ENCODE measurements at regions not wholly inside any gene's neighbourhood (a gene's known extent, or its start where the extent isn't known, plus 50 kb on each side); places are given as distances from the start of the nearest gene placed in this dataset.

- TF ChIP-seq FOXP2 (optimal IDR thresholded peaks at IDR 0.05; ENCODE audit: borderline replicate concordance, extremely low read depth, extremely low read length, insufficient read depth), result no peak
- TF ChIP-seq POLR2AphosphoS5 (IDR thresholded peaks at IDR 0.05; ENCODE audit: low read depth, low read length), result no peak
- TF ChIP-seq TAF1 (IDR thresholded peaks at IDR 0.05; ENCODE audit: borderline replicate concordance, insufficient read depth, low read length), result no peak
- no peak for TF ChIP-seq SIN3A (IDR thresholded peaks at IDR 0.05; ENCODE audit: borderline replicate concordance, insufficient read depth, low read length)
- TF ChIP-seq REST (IDR thresholded peaks at IDR 0.05; ENCODE audit: insufficient read depth in 1 of 2, low read depth in 2 of 2, low read length in 2 of 2), result no peak
Measured at GRCh38 chr1:208935517-208936187, 647.9 kb upstream of the CAMK1G start.

GRCh38 chr1:208939537-208940085, 643.9 kb upstream of the CAMK1G start:
- TF ChIP-seq REST (IDR thresholded peaks at IDR 0.05; ENCODE audit: insufficient read depth in 1 of 2, low read depth in 2 of 2, low read length in 2 of 2), result no peak
- no peak for TF ChIP-seq POLR2AphosphoS5 (IDR thresholded peaks at IDR 0.05; ENCODE audit: low read depth, low read length)
- no peak for TF ChIP-seq SIN3A (IDR thresholded peaks at IDR 0.05; ENCODE audit: borderline replicate concordance, insufficient read depth, low read length)
- TF ChIP-seq FOXP2 (optimal IDR thresholded peaks at IDR 0.05; ENCODE audit: borderline replicate concordance, extremely low read depth, extremely low read length, insufficient read depth), result no peak
- no peak for TF ChIP-seq TAF1 (IDR thresholded peaks at IDR 0.05; ENCODE audit: borderline replicate concordance, insufficient read depth, low read length)

GRCh38 chr1:208942394-208943130, 641.0 kb upstream of the CAMK1G start:
- TF ChIP-seq TAF1 (IDR thresholded peaks at IDR 0.05; ENCODE audit: borderline replicate concordance, insufficient read depth, low read length) (no peak), SIN3A (IDR thresholded peaks at IDR 0.05; ENCODE audit: borderline replicate concordance, insufficient read depth, low read length) (no peak), REST (IDR thresholded peaks at IDR 0.05; ENCODE audit: insufficient read depth in 1 of 2, low read depth in 2 of 2, low read length in 2 of 2) (no peak)

GRCh38 chr1:208943291-208943690, 640.2 kb upstream of the CAMK1G start:
- TF ChIP-seq REST (IDR thresholded peaks at IDR 0.05; ENCODE audit: insufficient read depth in 1 of 2, low read depth in 2 of 2, low read length in 2 of 2) (no peak), FOXP2 (optimal IDR thresholded peaks at IDR 0.05; ENCODE audit: borderline replicate concordance, extremely low read depth, extremely low read length, insufficient read depth) (no peak), POLR2AphosphoS5 (IDR thresholded peaks at IDR 0.05; ENCODE audit: low read depth, low read length) (no peak), SIN3A (IDR thresholded peaks at IDR 0.05; ENCODE audit: borderline replicate concordance, insufficient read depth, low read length) (no peak), TAF1 (IDR thresholded peaks at IDR 0.05; ENCODE audit: borderline replicate concordance, insufficient read depth, low read length) (no peak)

Data from PFSK-1 (cell line).